ENCODE measurements at regions not wholly inside any gene's neighbourhood (a gene's known extent, or its start where the extent isn't known, plus 50 kb on each side); places are given as distances from the start of the nearest gene placed in this dataset.

DNA sequence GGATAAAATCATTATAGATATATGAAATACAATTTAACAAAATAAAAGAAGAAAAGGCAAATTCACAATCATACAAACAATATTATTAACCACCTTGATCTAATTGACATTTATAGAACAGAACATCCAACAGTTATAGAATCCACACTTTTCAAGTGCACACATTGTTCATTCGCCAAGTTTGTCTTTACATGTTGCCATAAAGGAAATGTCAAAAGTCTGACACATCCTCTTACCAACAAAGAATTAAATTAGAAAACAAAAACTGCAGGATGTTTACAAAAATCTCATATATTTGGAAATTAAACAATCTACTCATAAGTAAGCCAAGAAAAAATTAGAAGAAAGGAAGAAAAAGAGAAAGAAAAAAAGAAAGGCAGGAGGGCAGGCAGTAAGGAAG lies 909.2 kb upstream of the EPHA6 start:
- TF ChIP-seq, protein P1, sequence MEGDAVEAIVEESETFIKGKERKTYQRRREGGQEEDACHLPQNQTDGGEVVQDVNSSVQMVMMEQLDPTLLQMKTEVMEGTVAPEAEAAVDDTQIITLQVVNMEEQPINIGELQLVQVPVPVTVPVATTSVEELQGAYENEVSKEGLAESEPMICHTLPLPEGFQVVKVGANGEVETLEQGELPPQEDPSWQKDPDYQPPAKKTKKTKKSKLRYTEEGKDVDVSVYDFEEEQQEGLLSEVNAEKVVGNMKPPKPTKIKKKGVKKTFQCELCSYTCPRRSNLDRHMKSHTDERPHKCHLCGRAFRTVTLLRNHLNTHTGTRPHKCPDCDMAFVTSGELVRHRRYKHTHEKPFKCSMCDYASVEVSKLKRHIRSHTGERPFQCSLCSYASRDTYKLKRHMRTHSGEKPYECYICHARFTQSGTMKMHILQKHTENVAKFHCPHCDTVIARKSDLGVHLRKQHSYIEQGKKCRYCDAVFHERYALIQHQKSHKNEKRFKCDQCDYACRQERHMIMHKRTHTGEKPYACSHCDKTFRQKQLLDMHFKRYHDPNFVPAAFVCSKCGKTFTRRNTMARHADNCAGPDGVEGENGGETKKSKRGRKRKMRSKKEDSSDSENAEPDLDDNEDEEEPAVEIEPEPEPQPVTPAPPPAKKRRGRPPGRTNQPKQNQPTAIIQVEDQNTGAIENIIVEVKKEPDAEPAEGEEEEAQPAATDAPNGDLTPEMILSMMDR (IDR thresholded peaks at IDR 0.05; ENCODE audit: low read depth, low read length, poor library complexity, severe bottlenecking) = no peak
- no peak for TF ChIP-seq EZH2phosphoT487 (IDR thresholded peaks at IDR 0.05; ENCODE audit: borderline replicate concordance, low read length)

Measured in DOHH2 (cell line).